DMS153 treated with DMSO at 0.1 percent for 48 hours (cell line): ENCODE measurements at regions not wholly inside any gene's neighbourhood (a gene's known extent, or its start where the extent isn't known, plus 50 kb on each side); places are given as distances from the start of the nearest gene placed in this dataset.
"Not testable (repeated sequence)": the region's sequence is repeated elsewhere in the genome, so short reads cannot be mapped to it uniquely, and the experiment has no call there.

Experiments
- DNase-seq: peaks from one replicate; lab custom pipeline; 2025; ENCODE audit not compliant: unreplicated experiment; lab: John Stamatoyannopoulos, UW

DNA sequence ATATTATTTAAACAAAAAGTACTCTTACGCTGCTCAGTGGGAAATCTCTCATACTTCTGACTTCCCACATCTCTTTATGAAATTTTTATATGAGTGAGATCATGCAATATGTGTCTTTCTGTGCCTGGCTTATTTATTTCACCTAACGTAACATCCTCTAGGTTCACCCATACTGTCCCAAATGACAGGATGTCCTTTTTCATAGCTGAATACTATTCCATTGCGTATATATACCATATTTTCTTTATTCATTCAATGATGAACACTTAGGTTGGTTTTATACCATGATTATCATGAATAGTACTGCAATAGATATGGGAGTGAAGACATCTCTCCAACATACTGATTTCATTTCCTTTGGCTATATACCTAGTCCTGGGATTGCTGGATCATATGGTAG, 57.8 kb upstream of the TPP2 start:
- no peak for DNase-seq

DNA sequence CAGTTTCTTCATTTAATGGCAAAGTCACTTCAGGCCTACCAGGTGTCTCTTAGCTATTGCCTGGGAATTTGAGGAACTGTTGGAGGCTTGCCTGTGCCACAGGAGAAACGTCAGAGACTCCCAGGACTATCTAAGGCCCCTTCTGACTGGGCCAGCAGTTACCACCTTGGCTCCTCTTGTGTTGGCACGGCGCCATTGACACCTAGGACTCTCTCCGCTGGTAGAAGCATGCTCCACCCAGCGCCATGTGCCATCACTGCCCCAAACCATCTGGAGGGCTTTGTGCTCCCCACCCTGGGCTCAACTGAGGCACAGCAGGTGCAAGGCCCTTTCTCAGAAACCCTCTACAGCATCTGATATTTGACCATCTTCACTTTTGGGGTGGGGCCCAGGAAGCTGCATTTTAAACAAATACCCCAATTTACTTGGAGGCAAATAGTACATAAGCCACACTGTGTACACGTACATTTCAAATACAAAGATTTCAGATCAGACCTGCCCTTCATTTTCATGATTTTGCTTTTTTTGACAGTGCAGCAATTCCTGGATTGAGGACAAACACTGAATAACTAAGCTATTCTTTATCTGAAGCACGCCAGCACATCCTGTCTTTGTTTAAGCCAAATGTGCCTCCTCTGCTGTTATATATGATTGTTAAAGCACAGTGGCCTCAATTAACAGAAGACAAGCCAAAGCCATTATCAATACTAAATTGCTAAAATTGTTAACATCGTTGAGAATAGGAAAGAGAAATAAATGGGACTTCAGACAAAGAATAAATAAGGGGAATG, 59.9 kb upstream of the TPP2 start:
- no peak for DNase-seq

DNA sequence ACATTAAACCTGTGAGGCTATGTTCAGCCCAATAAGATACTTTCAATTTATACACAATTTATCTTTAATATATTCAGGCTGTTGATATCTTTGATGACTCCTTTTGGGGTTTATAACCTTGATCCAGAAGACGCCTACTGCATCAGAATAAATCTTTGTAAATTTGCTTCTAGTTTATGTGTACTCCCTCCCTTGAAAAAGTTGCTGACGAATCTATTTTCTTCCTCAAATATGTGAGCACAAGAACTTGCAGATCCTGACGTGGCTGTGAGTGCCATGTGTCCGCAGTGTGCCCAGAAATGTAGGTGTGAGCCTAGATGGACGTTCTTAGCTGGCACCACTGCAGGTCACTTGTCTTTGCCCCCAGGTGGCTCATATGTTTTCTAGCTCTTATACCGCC, 60.6 kb upstream of the TPP2 start:
- no peak for DNase-seq

- DNase-seq = no peak
These were observed 66.0 kb upstream of the TPP2 start for GRCh38 chr13:102530751-102531150.

GRCh38 chr13:102522251-102522650, 74.5 kb upstream of the TPP2 start:
- DNase-seq = not testable (repeated sequence)

DNA sequence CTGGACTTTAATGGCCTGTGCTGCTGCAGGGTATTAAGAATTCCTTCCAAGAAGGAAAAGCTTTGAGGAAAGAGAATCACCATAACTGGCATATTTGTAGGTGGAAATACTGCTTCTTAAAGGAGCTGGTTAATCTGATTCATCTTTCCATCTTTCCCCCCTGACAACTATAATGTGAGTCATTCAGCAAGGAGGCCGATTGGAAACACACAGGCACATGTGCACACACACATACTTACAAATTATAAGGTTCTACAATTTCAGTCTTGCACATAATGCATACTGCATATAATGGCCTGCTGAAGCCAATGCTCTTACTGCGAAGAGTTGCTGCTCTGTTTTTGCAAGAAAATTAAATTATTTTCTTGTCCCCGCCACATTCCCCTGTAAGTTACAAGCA, 78.8 kb upstream of the TPP2 start:
- DNase-seq = no peak

DNA sequence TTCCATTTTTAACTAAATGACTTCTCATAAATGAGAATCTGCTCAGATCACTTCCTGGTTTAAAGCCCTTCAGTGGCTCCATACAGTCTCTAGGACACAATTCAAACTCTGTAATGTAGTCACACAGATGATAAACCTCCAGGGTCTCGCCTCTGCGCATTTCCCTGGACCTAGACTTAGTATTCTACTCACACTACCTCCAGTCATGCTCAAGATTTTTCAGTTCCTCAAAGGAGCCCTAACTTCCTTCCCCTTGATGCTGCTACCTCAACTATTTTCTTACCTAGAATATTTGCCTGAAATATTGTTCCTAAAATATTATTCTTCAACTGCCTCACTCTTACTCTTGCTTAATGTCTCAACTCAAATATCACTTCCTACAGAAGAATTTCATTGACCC, 86.7 kb upstream of the TPP2 start:
- no peak for DNase-seq

DNA sequence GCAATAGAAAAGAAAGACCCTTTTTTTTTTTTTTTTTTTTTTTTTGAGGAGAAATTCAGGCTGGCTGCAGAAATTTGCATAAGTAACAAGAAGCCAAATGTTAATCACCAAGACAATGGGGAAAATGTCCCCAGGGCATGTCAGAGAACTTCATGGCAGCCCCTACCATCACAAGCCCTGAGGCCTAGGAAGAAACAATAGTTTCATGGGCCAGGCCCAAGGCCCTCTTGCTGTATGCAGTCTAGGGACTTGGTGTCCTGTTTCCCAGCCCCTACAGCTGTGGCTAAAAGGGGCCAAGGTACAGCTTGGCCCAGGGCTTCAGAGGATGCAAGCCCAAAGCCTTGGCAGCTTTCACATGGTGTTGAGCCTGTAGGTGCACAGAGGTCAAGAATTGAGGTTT, 88.4 kb upstream of the TPP2 start:
- DNase-seq = no peak

- DNase-seq = no peak
These were observed 92.8 kb upstream of the TPP2 start for GRCh38 chr13:102504002-102504401.

- no peak for DNase-seq
These were observed 93.8 kb upstream of the FGF14 start for GRCh38 chr13:102495663-102496062.

DNA sequence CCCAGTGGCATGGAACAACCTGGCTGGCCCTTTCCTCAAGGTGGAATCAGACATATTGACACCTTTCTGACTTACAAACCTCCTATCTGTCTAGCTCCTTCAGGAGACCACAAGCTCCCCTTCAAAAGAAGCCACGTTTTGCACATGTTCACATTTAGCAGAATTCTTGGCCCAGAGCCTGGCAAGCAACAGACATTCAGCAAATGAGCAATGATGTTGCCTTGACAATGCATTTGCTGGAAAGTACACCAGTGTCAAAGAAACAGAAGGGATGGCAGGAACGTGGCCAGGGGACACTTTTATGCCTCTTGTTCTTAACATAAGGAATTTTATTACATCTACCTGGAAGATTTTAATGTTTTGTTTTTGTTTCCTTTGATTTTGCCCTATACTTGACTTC, 85.5 kb upstream of the FGF14 start:
- DNase-seq = peak; percentile 13

DNA sequence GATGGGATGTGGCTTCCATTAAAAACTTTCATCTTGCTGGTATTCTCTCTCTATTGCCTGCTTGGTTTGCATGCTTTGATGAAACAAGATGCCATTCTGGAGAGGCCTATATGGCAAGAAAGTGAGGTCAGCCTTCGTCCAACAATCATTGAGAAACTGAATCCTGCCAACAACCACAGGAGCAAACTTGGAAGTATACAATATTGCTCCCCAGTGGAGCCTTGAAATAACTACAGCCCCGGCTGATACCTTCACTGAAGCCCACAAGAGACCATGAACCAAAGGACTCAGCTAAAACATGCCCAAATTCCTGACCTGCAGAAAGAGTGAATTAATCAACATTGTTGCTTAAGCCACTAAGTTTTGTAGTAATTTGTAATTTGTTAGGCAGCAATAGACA, 82.5 kb upstream of the FGF14 start:
- DNase-seq = no peak

GRCh38 chr13:102472650-102473049, 70.8 kb upstream of the FGF14 start:
- DNase-seq = no peak

DNA sequence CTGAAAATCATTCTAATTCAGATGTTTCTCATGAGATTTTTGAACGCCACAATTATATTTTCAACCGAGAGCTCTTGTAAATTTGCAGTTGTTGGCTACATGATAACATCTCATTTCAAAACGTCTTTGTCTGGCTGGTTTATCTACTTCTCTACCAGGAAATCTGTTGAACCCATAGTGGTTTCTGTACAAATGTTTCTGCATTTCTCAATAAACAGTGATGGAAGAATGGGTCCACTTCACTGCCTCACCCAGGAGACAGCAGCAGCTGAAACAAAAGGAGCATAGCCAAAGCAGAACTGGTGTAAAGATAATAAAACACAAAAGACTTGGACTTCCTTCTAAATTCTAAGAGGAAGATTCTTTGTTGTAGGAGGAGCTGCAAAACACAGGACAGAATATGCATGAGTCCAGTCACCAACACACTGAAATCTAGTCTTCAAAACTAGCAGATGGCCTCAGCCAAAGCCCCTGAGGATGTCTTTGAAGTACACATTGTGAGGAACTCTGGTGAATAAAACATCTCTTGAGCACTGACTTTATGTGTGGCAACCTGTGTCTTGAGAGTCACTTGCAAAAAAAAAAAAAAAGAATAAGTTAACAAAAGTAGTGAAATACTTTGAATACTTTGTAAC, 68.6 kb upstream of the FGF14 start:
- DNase-seq = no peak

DNA sequence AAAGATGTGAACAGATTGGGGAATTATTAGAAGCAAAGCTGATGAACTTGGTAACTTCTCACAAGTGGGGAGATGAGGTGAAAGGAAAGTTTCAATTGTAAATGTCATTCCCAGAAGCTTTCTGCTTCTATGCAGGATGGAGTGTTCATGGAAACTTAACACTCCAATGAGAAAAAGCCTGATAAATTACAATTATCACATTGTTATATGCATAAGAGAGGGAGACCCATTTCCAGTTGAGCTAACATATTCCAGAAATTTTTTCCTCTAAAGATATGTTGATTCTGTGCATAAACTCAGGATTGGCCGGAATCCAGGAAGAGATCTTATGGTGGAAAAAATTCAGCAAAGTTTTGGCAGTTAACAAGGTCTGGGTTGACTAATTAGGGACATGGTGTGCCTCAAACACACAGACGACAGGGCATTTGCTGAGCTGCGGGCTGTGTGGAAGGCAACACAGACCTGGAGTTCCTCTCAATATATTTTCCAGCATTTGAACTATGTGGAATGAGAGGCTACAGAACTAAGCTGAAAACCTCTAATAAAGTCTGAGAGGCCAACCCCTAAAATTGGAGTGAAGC, 64.9 kb upstream of the FGF14 start:
- no peak for DNase-seq

GRCh38 chr13:102462570-102462969, 60.7 kb upstream of the FGF14 start:
- no peak for DNase-seq

- DNase-seq = no peak
These were observed 59.5 kb upstream of the FGF14 start for GRCh38 chr13:102461302-102461701.

DNA sequence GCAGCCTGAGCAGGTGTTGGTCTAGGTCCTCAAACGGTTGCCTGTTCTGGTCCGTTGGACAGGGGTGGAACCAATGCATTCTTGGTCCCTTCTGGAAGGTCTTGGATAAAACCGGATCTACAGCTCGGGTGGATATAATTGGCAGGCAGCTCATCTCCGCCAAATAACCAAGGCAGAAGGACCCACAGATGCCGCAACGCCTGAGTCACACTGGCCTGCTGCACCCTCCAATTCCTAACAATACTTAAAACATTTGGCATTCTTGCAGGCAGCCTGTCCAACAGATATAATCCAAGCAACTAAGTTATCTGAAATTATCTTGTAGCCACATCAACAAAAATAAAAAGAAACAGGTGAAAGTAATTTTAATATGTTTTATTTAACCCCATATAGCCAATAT, 59.0 kb upstream of the FGF14 start:
- DNase-seq = no peak

GRCh38 chr13:102452836-102453235, 51.0 kb upstream of the FGF14 start:
- no peak for DNase-seq
